Erythroblast (primary cell): ENCODE measurements at regions not wholly inside any gene's neighbourhood (a gene's known extent, or its start where the extent isn't known, plus 50 kb on each side); places are given as distances from the start of the nearest gene placed in this dataset.

Experiments
- GATA1 ChIP-seq: IDR thresholded peaks from 2 replicates; pipeline ENCODE4 v1.6.1; 2011; ENCODE audit warnings: low read depth, mild to moderate bottlenecking, control low read depth, low read length, moderate library complexity
- POLR2A ChIP-seq: IDR thresholded peaks from 2 replicates; pipeline ENCODE4 v1.6.1; 2011; ENCODE audit warnings: mild to moderate bottlenecking, low read length

GRCh38 chr22:22992474-22992873, 77.8 kb upstream of the GNAZ start:
- no peak for TF ChIP-seq POLR2A
- no peak for TF ChIP-seq GATA1
